ENCODE measurements at regions not wholly inside any gene's neighbourhood (a gene's known extent, or its start where the extent isn't known, plus 50 kb on each side); places are given as distances from the start of the nearest gene placed in this dataset.

- DNase-seq (ENCODE audit: low spot score), result no peak
- Histone ChIP-seq H3K4me1 (ENCODE audit: insufficient read depth, poor library complexity, severe bottlenecking) (no peaks in the 10 kb centered on the region), H3K36me3 (ENCODE audit: low read depth) (no peaks in the 10 kb centered on the region), H3K27me3 (ENCODE audit: insufficient read depth, poor library complexity, severe bottlenecking) (peaks cover 8% of the 10 kb centered on the region), H3K4me3 (ENCODE audit: severe bottlenecking) (no peak overlapping the region), H3K27ac (ENCODE audit: poor library complexity, severe bottlenecking) (no peak overlapping the region), H3K9me3 (ENCODE audit: severe bottlenecking) (no peaks in the 10 kb centered on the region)
- no peak for ATAC-seq (ENCODE audit: low read depth)
- no peak for TF ChIP-seq CTCF (IDR thresholded peaks at IDR 0.05; ENCODE audit: poor library complexity, severe bottlenecking)
Measured at GRCh38 chr10:107390563-107390962, 226.1 kb upstream of the SORCS1 start.

- TF ChIP-seq CTCF (IDR thresholded peaks at IDR 0.05; ENCODE audit: poor library complexity, severe bottlenecking), result no peak
Measured at GRCh38 chr10:107383357-107383756, 218.9 kb upstream of the SORCS1 start.

GRCh38 chr10:107379601-107380000 is 215.1 kb upstream of the SORCS1 start:
- H3K27me3 ChIP-seq (ENCODE audit: insufficient read depth, poor library complexity, severe bottlenecking), result no peaks in the 10 kb centered on the region
- no peak for ATAC-seq (ENCODE audit: low read depth)

More at GRCh38 chr10:107383357-107383756, 218.9 kb upstream of the SORCS1 start:
- DNase-seq (ENCODE audit: low spot score) (no peak), ATAC-seq (ENCODE audit: low read depth) (no peak)
- no peak overlapping the region for H3K27ac ChIP-seq (ENCODE audit: poor library complexity, severe bottlenecking)
- H3K4me3 ChIP-seq (ENCODE audit: severe bottlenecking), result no peak overlapping the region
- H3K9me3 ChIP-seq (ENCODE audit: severe bottlenecking), result no peaks in the 10 kb centered on the region
- H3K27me3 ChIP-seq (ENCODE audit: insufficient read depth, poor library complexity, severe bottlenecking), result no peaks in the 10 kb centered on the region
- H3K36me3 ChIP-seq (ENCODE audit: low read depth), result no peaks in the 10 kb centered on the region
- H3K4me1 ChIP-seq (ENCODE audit: insufficient read depth, poor library complexity, severe bottlenecking), result no peaks in the 10 kb centered on the region

GRCh38 chr10:107371801-107372200 is 207.3 kb upstream of the SORCS1 start:
- no peaks in the 10 kb centered on the region for H3K27me3 ChIP-seq (ENCODE audit: insufficient read depth, poor library complexity, severe bottlenecking)
- H3K4me3 ChIP-seq (ENCODE audit: severe bottlenecking), result no peak overlapping the region
- DNase-seq (ENCODE audit: low spot score), result no peak
- ATAC-seq (ENCODE audit: low read depth), result no peak
- no peak for TF ChIP-seq CTCF (IDR thresholded peaks at IDR 0.05; ENCODE audit: poor library complexity, severe bottlenecking)
- no peaks in the 10 kb centered on the region for H3K4me1 ChIP-seq (ENCODE audit: insufficient read depth, poor library complexity, severe bottlenecking)
- H3K36me3 ChIP-seq (ENCODE audit: low read depth), result no peaks in the 10 kb centered on the region
- H3K27ac ChIP-seq (ENCODE audit: poor library complexity, severe bottlenecking), result no peak overlapping the region
- no peaks in the 10 kb centered on the region for H3K9me3 ChIP-seq (ENCODE audit: severe bottlenecking)

More at GRCh38 chr10:107379601-107380000, 215.1 kb upstream of the SORCS1 start:
- Histone ChIP-seq H3K4me3 (ENCODE audit: severe bottlenecking) (no peak overlapping the region), H3K4me1 (ENCODE audit: insufficient read depth, poor library complexity, severe bottlenecking) (no peaks in the 10 kb centered on the region), H3K27ac (ENCODE audit: poor library complexity, severe bottlenecking) (no peak overlapping the region), H3K36me3 (ENCODE audit: low read depth) (no peaks in the 10 kb centered on the region), H3K9me3 (ENCODE audit: severe bottlenecking) (no peaks in the 10 kb centered on the region)
- no peak for DNase-seq (ENCODE audit: low spot score)
- TF ChIP-seq CTCF (IDR thresholded peaks at IDR 0.05; ENCODE audit: poor library complexity, severe bottlenecking), result no peak

GRCh38 chr10:107364872-107365271 is 200.4 kb upstream of the SORCS1 start:
- no peaks in the 10 kb centered on the region for H3K27me3 ChIP-seq (ENCODE audit: insufficient read depth, poor library complexity, severe bottlenecking)
- no peak for DNase-seq (ENCODE audit: low spot score)
- H3K27ac ChIP-seq (ENCODE audit: poor library complexity, severe bottlenecking), result no peak overlapping the region
- H3K4me3 ChIP-seq (ENCODE audit: severe bottlenecking), result no peak overlapping the region
- H3K9me3 ChIP-seq (ENCODE audit: severe bottlenecking), result no peaks in the 10 kb centered on the region
- no peaks in the 10 kb centered on the region for H3K36me3 ChIP-seq (ENCODE audit: low read depth)
- no peak for TF ChIP-seq CTCF (IDR thresholded peaks at IDR 0.05; ENCODE audit: poor library complexity, severe bottlenecking)
- no peak for ATAC-seq (ENCODE audit: low read depth)
- H3K4me1 ChIP-seq (ENCODE audit: insufficient read depth, poor library complexity, severe bottlenecking), result no peaks in the 10 kb centered on the region
